NCI-H128 (cell line): ENCODE measurements at regions not wholly inside any gene's neighbourhood (a gene's known extent, or its start where the extent isn't known, plus 50 kb on each side); places are given as distances from the start of the nearest gene placed in this dataset.

Experiments used
- DNase-seq: peaks from one replicate; lab custom pipeline; 2025; ENCODE audit not compliant: unreplicated experiment; lab: John Stamatoyannopoulos, UW

DNA sequence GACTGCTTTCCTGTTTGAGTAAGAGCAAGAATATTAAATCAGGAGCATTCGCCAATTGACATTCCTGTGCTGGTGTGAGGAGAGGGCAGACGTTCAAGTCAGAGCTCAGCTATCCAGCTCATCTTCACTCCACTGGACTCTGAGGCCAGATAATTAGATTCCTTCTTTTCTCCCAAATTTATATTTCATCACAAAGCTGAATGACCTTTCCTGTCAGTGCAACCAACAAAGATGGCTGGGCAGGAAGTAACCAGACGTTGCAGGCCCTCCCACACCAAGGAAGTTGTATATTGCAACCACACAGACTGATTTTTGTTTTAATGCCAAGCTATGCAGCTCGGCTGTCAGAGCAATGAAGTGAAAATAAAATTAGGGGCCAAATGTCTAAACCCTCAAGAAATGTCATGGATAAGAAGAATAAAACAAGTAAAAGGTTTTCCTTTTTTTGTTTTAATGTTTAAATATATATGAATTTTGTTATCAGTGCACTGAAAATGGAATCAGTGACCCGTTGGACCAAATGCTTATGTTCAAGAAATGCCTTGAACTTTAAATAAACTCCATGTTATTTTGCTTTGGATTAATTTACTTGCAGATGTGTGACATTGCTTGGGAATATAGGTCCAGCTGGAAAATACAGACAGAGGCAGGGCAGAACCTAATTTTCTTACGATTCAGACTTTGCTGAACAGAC is 578.9 kb upstream of the FAT1 start:
- DNase-seq = no peak

DNA sequence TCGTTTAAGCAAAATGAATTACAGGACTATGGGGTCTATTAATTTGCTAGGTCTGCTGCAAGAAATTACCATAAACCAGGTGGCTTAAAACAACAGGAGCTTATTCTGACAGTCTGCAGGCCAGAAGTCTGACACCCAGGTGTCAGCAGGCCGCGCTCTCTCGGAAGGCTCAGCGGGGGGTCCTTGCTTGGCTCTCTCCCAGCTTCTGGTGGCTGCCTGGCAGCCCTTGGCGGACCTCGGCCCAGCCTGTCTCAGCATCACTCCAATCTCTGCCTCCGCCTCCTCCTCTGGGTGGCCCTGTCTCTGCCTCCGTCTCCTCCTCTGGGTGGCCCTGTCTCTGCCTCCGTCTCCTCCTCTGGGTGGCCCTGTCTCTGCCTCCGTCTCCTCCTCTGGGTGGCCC is 580.5 kb upstream of the FAT1 start:
- no peak for DNase-seq

DNA sequence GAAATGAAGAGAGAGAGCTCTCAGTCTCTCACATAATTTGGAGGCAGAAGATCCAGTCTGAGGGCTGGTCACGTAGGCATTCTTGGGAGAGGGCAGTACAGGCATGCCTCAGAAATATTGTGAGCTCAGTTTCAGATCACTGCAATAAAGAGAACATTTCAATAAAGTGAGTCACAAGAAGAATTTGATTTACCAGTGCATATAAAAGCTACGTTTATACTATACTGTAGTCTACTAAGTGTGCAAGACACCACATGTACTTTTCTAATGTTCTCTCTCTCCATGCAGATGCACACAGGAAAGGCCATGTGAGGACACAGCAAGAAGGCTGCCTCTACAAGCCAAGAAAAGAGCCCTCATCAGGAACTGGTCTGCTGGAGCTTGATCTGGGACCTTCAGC is 583.5 kb upstream of the FAT1 start:
- no peak for DNase-seq

DNA sequence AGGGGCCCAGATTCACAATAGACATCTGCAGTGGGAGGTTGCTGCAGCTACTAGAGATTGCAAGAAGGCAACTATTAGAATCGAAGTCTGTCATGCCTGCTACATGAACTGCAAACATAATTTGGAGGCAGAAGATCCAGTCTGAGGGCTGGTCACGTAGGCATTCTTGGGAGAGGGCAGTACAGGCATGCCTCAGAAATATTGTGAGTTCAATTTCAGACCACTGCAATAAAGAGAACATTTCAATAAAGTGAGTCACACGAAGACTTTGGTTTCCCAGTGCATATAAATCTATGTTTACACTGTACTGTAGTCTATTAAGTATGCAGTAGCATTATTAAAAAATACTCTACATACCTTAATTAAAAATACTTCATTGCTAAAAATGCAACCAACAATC is 585.8 kb upstream of the FAT1 start:
- no peak for DNase-seq

DNA sequence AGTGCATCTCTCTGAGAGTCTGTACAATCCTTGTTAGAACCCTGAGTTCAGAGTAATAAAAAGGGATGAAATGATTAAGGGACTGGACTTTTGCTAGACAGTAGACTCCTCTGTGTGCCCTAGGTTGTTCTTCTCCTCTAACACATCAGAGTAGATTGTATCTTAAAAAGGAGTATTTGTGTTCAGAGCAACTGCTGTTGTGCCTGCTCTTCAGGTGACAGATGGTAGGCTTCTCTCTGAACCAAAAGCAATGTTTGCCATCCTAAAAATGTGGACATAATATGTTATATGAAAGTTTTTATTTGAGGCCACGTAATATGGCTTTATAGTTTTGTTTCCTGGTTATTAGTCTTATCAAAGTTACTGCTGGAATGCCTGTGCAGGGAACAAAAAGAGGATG is 588.6 kb upstream of the FAT1 start:
- DNase-seq = no peak

DNA sequence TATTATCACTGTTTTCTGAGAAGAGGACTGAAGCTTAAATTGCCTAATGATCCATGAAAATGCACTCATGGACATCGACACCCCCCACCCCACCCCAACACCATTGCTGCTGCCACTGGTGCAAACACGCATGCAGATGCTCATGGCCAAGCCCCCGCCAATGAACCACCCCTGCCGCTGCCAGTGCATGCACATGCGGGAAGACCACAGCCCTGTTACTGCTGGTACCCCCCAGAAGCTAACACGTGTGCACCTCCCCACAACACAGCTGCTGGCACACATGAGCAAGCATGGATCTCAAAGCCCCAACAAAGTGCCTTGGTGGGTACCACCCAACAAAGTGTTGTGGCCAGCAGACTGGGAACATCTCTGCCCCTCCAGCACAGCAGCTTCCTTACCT is 594.1 kb upstream of the FAT1 start:
- DNase-seq = no peak

DNA sequence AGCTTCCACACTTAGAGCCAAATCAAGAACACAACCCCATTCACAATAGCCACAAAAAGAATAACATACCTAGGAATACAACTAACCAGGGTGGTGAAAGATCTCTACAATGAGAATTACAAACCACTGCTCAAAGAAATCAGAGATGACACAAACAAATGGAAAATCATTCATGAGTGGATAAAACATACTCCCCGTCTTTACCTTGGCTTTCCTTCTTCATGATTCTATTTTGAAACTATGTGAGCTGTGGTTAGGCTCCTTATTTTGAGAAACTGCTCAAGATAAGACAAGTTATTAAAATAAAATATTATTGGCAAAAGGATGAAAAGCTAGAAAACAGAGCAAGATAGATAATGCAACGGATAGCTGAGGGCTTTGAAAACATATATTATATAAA is 598.1 kb upstream of the FAT1 start:
- DNase-seq = no peak

DNA sequence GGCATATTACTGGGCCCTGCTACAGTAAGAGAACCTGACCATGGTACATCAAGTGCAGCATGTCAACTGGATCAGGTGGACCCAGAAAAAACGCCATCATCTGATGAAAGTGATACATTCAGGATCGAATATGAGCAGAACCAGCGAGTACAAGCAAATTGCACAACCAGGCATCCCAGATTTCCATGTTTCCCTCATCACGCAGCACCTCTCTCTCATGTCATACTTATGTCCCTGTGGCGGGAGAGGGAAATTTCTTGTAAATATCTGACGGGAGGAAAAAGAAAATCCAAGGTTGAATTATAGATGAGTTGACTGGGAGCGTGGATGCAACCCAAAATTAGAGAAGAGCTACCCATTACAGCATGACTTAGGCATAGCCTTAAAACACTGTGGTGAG is 608.5 kb upstream of the FAT1 start:
- DNase-seq = no peak

DNA sequence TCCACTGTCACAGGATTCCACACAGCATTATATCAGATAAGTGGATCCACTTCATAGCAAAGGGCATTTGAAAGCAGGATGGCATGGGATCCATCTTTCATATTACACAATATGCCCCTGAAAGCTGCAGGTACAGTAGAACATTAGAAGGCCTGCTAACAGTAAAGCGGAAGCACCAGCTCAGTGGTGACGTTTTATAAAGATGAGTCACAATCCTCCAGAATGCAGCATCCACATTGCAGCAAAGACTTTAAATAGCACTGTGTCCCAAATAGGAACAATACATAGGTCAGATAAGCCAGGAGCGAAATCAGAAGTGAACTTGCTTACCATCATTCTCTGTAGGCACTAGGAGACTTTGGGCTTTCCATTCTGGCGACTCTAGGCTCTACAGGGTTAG is 609.5 kb upstream of the FAT1 start:
- no peak for DNase-seq

DNA sequence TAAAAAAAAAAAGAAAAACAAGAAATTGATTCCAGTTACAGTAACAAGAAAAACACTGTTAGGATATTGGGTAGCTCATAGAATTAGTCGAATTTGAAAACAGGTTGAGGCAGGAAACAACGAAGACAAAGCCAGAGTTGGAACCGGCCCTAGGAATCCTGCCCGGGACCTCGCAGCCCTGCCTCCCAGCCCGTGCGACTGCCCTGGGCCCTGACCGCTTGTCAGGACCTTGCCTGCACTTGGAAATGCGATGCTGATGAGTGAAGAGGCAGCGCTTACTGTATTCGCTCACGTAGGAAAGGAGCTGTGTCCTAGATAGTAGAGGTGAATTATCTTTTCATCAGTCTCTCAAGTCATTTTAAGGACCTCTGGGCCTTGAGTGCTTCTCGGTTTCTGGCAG is 611.7 kb upstream of the FAT1 start:
- DNase-seq = no peak

DNA sequence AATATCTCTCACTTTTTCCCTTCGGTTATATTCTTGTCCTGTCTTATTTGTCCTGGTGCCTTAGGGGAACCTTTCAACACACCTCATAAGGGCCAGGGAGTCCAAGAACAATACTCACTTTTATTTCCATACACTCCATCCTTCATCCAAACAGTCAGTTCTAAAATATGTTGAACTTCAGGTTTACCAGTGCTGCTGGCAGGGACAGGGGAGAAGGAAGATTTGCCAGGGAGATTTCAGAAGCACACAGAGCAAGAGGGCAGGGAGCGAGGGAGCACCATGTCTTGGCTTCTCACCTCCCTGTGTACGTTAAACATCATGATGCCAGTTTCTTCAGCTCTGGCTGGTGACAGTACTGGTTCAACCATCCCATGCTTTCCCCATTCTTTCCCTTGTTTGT is 631.1 kb upstream of the FAT1 start:
- DNase-seq = no peak

DNA sequence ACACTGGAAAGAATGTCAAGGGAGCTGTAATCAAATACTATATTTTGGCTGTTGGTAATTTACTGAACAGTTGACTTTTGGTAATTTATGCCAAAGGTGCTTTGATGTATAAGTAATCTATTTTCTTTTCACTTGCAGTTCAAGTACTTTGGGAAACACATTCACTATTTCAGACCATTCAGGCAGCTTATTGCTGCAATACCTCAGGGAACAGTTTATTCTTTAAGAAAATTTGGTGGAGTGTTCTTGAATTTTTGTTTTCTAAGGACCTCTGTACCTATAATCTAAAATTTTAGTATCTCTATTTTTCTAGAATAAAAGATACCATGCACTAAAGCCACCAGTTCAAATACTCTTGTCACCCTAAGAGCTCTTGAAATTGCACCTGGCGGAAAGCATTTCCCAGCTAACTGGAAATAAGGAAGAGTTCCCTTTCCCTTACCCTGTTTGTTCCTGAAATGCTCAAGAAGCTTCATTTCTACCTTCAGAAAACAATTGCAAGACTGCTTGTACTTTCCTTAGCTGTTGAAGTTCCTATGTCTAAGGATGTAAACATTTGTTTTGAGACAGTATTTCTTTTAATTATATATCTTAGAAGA is 633.5 kb upstream of the FAT1 start:
- peak; percentile 38 for DNase-seq

DNA sequence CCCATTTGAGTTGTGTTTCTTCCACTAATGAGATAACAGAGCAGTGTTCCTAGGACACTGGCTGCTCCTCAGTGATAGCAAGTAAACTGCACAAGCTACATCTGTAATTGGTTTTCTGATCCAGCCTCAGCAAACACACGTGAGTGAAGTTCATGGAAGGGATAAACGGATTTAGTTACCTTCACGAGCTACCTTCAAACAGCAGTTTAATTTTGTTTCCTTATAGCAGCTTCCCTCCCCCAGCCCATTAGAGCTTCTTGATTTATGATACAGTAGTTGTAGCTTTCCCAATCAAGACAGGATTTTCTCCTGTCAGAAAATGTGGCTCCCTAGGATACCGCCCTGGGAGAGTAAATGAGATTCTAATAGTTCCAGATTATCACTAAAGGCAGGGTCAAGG is 634.2 kb upstream of the FAT1 start:
- DNase-seq = peak; percentile 13

DNA sequence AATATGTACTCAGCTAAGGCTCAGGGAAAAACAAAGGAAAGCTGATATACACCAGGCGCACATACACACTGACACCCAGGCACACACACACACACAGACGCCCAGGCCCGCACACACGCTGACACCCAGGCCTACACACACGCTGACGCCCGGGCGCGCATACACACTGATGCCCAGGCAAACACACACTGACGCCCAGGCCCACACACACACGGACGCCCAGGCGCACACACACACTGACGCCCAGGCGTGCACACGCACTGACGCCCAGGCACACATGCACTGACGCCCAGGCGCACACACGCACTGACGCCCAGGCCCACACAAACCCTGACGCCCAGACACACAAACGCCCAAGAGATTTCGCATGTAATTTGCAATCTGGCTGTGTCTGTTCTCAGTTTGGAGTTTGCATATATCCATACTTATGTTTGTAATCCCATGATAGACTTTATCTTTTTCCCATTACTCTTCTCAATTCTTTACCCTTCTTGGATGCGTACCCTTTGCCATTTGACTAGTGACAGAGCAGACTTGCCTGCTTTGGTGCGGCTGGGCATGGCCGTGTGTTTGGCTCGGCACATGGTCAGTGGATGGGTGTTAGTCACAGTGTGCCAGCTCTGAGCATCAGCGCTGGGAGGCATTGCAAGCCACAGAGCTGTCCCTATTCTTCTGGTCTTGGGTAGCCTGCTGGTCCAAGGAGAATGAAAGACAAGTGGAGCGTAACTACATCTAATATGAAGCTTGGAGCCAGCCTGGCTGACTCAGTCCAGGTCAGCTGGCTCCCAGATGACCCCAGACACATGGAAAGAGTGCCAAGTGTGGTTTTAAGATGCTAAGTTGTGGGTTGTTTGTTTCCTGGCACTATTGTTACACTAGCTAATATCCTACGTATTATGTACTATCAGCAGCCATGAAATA is 632.4 kb upstream of the ZFP42 start:
- no peak for DNase-seq

DNA sequence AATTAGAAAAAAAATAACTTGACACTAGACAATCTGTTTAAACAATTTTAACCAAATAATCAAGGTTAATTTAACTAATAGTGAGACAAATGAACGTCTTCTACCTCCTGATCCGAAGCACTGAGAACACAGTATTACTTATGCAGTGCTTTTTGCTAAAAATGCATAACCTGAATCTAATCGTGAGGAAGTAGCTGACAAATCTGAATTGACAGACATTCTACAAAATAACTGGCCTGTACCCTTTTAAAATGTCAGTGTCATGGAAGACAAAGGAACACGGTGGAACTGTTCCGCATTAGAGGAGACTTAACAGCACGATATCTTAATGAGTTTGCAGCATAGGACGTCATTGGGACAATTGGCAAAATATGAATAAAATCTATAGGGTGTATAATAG is 631.2 kb upstream of the ZFP42 start:
- no peak for DNase-seq

DNA sequence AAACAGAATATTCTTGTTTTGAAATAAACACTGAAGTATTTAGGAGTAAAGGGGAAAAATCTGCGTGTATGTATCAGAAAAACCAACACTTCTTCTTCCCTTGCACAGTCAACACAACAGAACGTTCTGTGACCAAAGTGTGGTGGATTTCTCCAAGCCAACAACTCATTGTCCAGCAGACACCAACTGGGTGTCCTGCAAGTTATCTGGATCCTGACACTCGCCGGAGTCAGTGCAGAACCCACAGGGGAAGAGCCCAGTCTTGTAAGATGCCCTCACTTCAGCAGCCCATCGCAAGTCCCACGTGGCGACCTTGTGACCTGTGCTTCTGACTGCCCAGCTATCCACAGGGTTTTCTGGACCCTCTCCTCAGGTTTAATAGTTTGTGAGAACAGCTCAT is 630.7 kb upstream of the ZFP42 start:
- no peak for DNase-seq

DNA sequence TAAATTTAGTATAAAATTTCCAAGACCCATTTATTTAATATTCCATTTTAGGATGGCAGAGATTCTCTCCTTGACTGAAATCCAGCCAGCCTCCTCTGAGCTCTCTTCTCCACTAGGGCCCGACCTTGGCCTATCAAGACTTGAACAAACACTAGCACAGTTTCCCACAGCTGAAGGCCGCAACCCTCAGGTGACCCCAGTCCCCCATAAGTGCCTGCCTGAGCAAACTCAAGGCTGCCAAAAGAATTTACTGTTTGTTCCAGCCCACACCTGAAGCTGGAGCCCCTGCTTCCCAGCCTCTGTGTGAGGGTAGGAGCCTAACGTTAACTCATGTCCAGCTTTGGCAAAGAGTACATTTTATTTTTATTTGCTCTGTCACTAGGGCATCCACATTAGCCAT is 629.0 kb upstream of the ZFP42 start:
- no peak for DNase-seq

DNA sequence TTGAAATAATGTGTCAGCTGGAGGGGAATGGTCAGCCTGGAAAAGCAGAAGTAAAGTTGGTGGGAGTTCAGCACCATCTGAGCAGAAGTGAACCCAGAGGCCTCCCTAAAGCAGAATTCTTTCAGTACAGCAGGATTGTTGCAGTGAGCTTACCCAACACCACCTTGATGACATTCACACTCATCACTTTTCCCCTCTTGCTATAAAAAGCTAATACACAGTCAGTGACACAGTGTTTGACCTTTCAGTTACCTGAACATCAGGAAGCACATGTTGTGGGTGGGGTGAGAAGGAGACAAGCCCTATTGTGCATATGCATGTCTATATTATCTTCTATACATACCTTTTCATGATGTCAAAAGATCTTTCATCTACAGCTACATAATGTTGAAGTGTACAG is 624.7 kb upstream of the ZFP42 start:
- DNase-seq = no peak

DNA sequence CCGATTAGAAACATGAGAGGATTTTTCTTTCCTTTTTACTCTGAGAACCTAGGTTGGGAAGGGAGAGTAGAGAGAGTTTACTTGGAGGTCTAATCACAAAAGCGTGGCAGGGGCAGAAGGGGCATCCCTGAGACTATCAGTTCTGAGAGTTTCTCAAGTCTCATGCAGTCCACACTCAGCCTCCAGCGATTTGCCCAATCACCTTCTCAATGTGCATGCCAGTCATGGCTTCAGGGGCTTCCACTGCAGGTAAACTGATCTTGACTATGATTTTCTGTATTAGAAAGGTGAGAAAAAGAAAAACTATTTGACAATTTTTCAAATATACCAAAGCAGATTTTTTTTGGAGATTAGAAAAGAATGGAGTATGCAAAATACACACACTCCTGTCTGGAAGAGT is 617.1 kb upstream of the ZFP42 start:
- DNase-seq = no peak

DNA sequence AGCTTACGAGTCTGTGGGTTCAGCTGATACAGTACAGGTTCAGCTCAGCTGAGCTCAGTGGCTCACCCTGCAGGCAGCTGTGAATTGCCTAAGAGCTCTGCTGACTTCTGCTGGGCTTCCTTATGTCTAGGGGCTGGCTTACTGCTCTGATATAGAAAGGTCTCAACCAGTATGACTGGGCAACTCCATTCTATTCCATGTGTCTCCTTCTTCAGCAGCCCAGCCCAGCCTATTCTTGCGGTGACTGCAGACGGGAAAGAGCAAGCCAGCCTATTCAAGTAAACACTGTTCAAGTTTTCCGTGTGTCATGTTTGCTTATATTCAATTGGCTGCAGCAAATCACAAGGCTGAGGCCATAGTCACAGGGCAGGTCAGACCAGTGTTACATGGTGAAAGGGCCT is 615.4 kb upstream of the ZFP42 start:
- no peak for DNase-seq

DNA sequence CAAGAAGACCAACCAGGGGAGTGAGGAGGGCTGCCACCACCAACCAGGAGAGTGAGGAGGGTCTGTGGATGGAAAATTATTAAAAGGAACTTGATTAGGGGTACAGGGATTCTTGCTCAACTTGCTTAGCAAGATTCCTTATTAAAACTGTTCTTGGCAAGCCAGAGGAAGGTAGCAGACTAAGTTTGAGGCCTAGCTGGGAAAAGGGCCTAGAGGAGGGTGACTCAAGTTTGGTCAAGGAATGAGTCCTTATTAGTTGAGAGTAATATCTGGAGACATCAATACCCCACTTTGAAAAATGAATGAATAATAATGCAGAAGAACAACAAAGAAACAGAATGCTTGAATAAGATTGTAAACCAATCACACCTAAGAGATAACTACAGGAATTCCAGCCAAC is 612.4 kb upstream of the ZFP42 start:
- DNase-seq = no peak

DNA sequence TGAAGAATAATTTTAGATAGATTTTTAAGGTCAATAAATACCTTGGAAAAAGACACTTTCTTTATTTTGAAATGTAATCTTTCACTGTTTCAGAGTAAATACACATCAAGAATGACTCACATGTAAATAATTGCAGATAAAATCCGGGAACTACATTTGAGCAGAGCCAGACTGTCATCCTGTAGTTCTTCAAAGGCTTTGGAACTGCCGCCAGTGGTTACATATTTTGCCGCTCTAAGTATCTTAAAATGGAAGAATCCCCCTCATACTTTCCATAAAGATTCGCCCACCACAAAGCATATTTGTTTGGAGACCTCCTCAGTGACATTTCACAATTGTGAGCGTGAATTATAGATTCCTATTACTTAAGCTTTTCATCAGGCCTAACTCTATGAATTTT is 607.8 kb upstream of the ZFP42 start:
- no peak for DNase-seq
